SW480 (cell line): ENCODE measurements at regions not wholly inside any gene's neighbourhood (a gene's known extent, or its start where the extent isn't known, plus 50 kb on each side); places are given as distances from the start of the nearest gene placed in this dataset.

ENCODE experiments used
- DNase-seq: peaks from one replicate; pipeline ENCODE4 v3.0.0-alpha.2; 2016; ENCODE audit warnings: low spot score

GRCh38 chr6:20024978-20025377 is 187.3 kb downstream of the MBOAT1 start:
- no peak for DNase-seq

- DNase-seq, result no peak
Observed at GRCh38 chr6:20025681-20026080, 186.6 kb downstream of the MBOAT1 start.

DNA sequence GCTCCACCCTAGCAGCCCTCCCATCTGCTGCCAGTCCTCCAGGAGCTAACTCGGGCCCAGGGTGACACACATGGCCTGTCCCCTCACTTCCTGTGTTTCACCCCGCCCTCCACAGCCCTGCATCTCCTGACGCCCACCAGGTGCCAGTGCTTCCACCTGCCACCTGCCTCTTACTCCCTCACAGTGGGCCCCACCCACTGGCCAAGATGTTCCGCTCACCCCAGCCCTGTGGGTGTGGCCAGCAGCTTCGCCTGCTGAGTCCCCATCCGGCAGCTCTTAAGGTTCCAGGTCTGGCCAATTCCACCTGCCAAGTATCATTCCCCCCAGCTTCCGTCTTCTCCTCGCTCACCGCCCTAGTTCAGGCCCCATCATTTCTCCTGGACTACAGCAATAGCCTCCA is 184.1 kb downstream of the MBOAT1 start:
- no peak for DNase-seq

DNA sequence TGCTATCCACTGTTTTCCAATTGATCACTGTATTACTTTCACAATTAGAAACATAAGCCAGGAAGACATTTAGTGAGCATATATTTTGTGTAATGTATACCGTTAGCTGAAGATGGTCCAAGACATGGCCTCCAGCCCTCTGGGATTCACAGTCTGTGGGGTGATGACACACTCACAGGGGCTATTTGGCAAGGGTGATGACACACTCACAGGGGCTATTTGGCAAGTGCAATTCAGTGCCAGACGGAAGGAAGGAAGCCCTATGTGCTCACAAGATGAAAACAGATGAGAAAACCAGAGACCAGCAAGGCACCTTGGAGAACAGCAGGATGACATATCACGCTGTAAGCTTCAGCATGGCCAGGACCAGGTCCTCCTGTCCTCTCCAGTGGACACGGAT is 183.7 kb downstream of the MBOAT1 start:
- DNase-seq, result no peak

- no peak for DNase-seq
Observed at GRCh38 chr6:20029979-20030378, 182.3 kb downstream of the MBOAT1 start.

DNA sequence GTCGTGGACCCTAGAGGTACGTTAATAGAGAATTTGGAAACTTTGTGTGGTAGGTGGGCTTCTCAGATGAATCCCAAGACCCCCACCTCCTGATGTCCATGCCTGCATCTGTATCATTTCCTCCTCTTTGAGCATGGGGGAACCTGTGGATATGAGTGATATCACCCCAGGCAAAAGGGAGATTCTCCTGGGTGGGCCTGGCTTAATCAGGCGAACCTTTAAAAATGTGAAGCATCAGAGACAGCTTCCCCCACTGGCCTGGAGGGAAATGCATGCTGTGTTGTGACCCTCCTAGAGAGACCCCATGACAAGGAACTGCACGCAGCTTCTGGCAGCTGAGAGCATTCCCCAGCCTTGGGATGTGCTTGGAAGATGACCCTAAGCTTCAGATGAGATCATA is 180.9 kb downstream of the MBOAT1 start:
- DNase-seq, result no peak

DNA sequence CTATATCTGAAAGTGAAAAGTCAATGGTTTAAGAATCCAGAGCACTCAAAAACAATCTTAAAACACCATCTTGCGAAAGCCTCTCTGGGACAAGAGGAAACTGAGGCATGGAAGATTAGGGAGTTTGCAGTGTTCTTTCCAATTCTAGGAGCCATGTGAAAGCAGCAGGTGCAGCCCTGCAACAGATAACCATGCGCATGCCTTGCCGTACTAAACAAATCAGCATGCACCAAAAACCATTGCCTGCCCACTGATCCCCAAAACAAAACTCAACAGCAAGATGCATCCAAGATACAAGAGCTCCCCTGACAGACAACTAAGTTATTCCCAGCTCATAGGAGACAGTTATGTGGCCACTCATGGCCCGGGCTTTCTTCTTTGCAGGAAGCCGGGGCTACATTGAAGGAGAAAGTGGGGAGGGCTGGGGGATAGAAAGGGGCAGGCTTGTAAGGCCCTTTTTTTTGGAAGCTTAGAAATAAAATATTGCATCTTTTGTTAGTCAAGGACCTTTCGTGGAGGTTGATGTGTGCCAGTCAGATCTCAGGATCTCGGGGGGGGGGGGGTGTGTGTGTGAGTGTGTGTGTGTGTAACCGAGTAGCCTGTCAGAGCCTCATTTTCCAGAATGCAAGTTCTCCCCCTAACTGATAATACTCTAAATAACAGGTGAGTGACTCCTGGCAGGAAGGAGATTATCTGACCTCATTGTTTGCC is 178.4 kb downstream of the MBOAT1 start:
- no peak for DNase-seq

DNA sequence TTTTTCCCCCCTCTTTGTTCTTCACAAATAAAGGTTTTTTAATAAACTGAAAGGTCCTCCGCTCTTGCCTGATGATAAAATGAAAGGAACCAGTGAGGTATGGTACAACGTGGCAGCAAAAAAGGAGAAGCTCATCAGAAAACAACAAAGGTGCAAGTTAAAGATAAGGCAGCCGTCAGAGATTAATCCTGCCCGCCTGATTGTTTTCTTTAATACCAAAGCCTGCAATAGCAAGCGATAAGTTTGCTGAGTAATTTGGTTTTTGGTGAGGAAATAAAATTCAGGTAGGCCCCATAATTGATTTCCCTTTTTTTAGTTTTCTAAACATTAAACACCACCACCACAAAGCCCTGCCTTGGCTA is 177.9 kb downstream of the MBOAT1 start:
- DNase-seq, result no peak

- no peak for DNase-seq
Observed at GRCh38 chr6:20036141-20036677, 176.1 kb downstream of the MBOAT1 start.

GRCh38 chr6:20038410-20039204 is 173.7 kb downstream of the MBOAT1 start:
- no peak for DNase-seq

DNA sequence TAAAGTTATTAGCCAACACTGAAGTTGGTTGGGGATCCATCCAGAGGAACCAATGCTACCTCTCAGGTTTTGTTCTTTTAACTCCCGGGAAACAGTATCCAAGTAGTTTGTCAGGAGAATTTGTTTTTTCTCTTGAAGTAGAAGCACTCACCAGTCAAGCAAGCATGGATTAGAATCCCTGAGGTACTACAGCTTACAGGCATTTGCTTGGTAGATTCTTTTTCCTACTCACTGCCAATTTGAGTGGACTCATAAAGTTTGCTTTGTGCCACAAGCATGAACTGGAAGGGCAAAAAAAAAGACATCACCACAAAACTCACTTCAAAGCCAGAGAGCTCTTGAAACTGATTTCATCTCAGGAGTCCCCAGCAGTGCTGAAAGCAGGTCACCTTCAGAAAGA is 167.4 kb downstream of the MBOAT1 start:
- DNase-seq, result no peak
